Large intestine (tissue), 3 donors: ENCODE measurements at regions not wholly inside any gene's neighbourhood (a gene's known extent, or its start where the extent isn't known, plus 50 kb on each side); places are given as distances from the start of the nearest gene placed in this dataset.
A peak's percentile ranks its signal among the peaks of the same experiment; 100 is the strongest.
"Not testable (repeated sequence)": the region's sequence is repeated elsewhere in the genome, so short reads cannot be mapped to it uniquely, and the experiment has no call there.

ENCODE experiments used
- DNase-seq, 2 donors: peaks; one replicate each; pipeline versions ENCODE4 v3.0.0 to v3.0.0-alpha.2; 2013
- H3K27ac ChIP-seq: one replicate; pipeline ENCODE4 v1.5.1; 2013; ENCODE audit warnings: low read length
- H3K27me3 ChIP-seq: 2 replicates; pipeline ENCODE4 v1.6.1; 2013; ENCODE audit warnings: low read length; ENCODE audit not compliant: control insufficient read depth, insufficient read depth
- H3K36me3 ChIP-seq: 2 replicates; pipeline ENCODE4 v1.6.1; 2013; ENCODE audit warnings: low read length; ENCODE audit not compliant: control insufficient read depth, insufficient read depth
- H3K4me1 ChIP-seq: one replicate; pipeline ENCODE4 v1.6.1; 2013; ENCODE audit warnings: low read length; ENCODE audit not compliant: control insufficient read depth, insufficient read depth
- H3K4me3 ChIP-seq: one replicate; pipeline ENCODE4 v1.5.1; 2013; ENCODE audit warnings: low read length
- H3K9me3 ChIP-seq: one replicate; pipeline ENCODE4 v1.6.1; 2013; ENCODE audit warnings: mild to moderate bottlenecking, low read depth, low read length, moderate library complexity; ENCODE audit not compliant: control insufficient read depth
- WGBS: methylation state at CpG from one replicate; pipeline ENCODE4 v1.1.5; 2013; ENCODE audit warnings: low lambda C conversion rate; ENCODE audit not compliant: insufficient coverage; 5-methylcytosine and 5-hydroxymethylcytosine counted together

DNA sequence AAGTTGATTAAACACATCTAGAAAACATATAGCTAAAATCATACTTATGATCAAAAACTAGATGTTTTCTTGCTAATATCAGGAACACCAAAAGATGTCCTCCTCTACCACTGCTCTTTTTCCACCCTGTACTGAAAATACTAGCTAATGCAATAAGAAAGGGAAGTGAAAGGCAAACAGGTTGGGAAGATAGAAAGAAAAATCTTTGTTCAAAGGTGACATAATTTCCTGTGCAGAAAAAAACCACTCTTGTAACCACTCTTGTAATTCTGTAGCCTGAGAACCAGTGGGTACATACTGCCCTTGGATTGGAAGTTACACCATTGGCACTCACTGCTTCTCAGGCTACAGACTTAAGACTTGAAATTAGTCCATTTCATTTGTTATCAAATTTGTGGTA lies 258.9 kb upstream of the TGIF2LY start:
- H3K9me3 ChIP-seq, DNase-seq, H3K27ac ChIP-seq, H3K4me3 ChIP-seq, H3K36me3 ChIP-seq, H3K4me1 ChIP-seq, H3K27me3 ChIP-seq: not testable (repeated sequence)

DNA sequence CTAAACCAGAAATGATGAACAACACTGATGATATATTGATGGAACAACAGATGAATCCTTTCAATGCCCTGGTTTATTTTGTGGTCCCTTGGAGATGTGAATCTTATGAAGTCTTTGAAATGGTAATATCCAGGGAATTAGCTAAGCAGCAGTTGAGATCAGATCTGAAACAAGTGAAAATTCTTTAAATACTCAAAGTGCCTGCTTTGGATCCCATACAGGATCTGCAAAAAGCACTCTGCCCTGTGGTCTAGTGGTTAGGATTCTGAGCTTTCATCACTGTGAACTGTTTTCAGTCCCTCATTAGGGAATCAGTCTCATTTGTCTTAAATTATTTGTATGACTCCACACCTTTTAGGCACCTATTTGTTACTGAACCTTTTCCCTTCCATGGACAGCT lies 211.3 kb upstream of the TGIF2LY start:
- not testable (repeated sequence) for H3K27ac ChIP-seq, H3K27me3 ChIP-seq, DNase-seq, H3K9me3 ChIP-seq, H3K36me3 ChIP-seq, H3K4me3 ChIP-seq, H3K4me1 ChIP-seq

DNA sequence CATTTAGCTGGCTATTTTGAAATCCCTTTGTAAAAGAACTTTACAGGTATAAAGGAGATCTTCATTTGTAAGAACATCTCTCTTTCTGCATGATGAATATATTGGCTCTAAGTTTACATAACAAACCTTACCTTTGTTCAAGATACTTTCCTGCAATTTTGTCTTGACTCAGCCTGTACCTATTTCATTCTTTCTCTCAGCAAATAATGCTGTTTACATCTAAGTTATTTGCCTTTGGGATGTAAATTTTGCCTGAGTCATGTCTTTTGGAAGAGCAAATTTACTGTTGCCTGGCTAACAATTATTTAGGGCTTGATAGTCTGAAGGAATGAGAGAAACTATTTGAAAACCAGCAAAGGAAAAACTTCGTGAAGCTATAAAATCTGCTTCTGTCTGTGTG lies 210.4 kb upstream of the TGIF2LY start:
- H3K36me3 ChIP-seq, H3K27me3 ChIP-seq, DNase-seq, H3K4me1 ChIP-seq, H3K9me3 ChIP-seq, H3K4me3 ChIP-seq, H3K27ac ChIP-seq: not testable (repeated sequence)
- no CpG with 5 or more reads among the region's 1 CpG for WGBS

DNA sequence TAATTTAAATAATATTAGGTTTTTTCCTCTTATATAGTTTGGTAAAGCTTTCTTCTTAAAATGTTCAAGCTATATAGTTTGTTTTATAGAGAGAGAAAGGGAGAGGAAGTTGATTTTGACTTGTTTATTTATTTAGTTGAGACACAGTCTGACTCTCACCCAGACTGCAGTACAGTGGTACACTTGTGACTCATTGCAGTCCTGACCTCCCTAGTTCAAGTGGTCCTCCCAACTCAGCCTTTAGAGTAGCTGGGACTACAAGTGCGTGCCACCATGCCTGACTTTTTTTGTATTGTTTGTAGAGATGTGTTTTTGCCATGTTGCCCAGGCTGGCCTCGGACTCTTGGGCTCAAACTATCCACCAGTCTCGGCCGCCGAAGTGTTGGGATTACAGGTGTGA lies 187.4 kb upstream of the TGIF2LY start:
- not testable (repeated sequence) for H3K9me3 ChIP-seq, H3K27ac ChIP-seq, H3K27me3 ChIP-seq, H3K4me3 ChIP-seq, DNase-seq, H3K4me1 ChIP-seq, H3K36me3 ChIP-seq
- WGBS = no CpG with 5 or more reads among the region's 5 CpGs

DNA sequence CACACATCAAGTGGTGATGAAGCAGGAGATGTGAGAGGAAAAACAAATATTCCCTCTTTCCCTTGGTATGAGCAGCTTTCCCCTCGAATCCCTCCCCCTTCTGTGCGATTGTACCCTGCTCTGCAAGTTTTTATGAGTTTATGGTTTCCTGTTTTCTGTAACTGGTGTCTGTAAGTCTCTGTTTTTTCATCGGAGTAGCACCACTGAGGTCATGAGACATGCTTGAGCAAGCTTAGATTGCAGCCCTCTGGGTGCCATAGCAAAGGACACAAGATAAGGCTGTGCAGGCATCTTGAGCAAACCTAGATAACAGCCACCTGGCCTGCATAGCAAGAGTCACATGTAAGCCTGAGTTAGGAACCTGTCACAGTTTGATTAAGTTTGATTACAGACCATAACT lies 174.6 kb upstream of the TGIF2LY start:
- not testable (repeated sequence) for H3K4me3 ChIP-seq, H3K27ac ChIP-seq, H3K27me3 ChIP-seq, H3K36me3 ChIP-seq, H3K4me1 ChIP-seq, H3K9me3 ChIP-seq
- peak in 1 of 2 donors; percentile 61 for DNase-seq
- WGBS = no CpG with 5 or more reads among the region's 3 CpGs

DNA sequence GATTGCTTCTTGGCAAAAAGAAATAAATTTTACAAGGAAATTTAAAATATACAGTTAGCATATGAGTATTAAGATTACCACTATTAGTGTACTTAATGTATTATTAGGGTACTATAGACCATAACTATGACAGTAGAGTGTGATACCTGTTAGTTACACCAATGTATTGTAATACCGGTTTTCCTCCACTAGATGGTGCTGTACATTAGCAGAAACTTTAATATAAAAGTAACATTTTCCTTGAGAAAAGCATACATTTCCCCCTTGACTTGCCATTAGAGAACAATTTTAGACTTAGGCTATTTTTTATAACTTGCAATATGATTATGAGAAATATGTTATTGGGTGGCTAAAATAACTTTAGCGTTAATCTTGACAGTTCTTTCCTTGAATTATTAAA lies 173.3 kb upstream of the TGIF2LY start:
- DNase-seq, H3K4me3 ChIP-seq, H3K27me3 ChIP-seq, H3K27ac ChIP-seq, H3K36me3 ChIP-seq, H3K4me1 ChIP-seq, H3K9me3 ChIP-seq: not testable (repeated sequence)
- WGBS = no CpG with 5 or more reads among the region's 2 CpGs

DNA sequence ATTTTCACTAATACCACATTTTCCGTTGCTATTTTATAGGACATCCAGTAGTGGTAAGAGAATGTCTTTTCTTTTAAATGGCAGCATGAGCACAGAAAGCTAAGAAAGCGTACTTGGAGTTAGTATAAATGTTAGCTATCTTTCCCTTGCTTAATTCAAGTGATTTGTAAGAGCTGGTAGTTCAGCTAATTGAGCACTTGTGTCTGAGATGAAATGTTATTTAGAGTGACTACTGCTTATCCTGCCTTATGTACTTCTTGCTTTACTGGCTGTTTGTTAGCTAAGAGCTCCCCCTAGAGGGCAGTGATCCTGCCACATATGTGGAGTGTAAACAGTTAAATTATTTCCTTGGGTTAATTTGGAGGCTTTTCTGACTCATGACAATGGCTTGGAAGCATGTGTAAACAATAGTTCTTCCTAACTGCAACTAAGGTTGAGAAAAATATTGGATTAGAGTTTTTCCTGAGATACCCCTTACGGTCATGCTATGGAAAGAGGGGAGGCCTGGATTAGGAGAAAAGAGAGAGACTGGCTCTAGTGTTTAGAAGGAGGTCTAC lies 171.9 kb upstream of the TGIF2LY start:
- not testable (repeated sequence) for H3K4me3 ChIP-seq, H3K27me3 ChIP-seq, H3K4me1 ChIP-seq, H3K36me3 ChIP-seq, DNase-seq, H3K9me3 ChIP-seq, H3K27ac ChIP-seq
- 83% methylated on average over 1 of the region's 3 CpGs for WGBS

DNA sequence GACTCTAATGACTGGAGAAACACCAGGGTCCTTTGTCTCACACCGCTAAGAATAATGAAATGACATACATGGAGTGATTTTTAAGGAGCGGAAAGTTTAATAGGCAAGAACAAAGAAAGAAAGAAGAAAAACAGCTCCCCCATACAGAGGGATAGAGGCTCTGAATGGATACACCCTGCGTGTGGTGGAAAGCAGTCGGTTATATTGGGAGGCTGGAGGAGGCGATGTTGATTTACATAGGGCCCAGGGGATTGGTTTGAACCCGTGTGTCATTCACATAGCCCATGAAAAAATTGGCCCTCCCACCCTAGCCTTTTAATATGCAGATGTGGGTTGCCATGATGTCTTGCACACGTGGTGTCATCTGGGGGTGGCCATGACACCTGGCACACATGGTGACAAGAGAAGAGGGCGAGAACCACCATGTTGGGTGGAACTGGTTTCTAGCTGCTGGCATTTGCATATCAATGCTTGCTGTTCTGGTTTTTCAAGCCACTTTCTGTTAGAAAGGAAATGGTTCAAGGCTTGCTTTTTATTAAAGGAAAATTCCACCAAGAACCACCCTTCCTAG lies 168.5 kb upstream of the TGIF2LY start:
- not testable (repeated sequence) for DNase-seq, H3K27ac ChIP-seq, H3K27me3 ChIP-seq, H3K4me1 ChIP-seq, H3K36me3 ChIP-seq, H3K4me3 ChIP-seq, H3K9me3 ChIP-seq
- WGBS = no CpG with 5 or more reads among the region's 8 CpGs
